ENCODE measurements at regions not wholly inside any gene's neighbourhood (a gene's known extent, or its start where the extent isn't known, plus 50 kb on each side); places are given as distances from the start of the nearest gene placed in this dataset.

- TF ChIP-seq EZH2phosphoT487 (IDR thresholded peaks at IDR 0.05; ENCODE audit: borderline replicate concordance, low read length) (no peak), CTCF (conservative IDR thresholded peaks at IDR 0.05; ENCODE audit: low read depth, low read length) (no peak)
Observed at GRCh38 chr13:107993239-107993949, 221.9 kb downstream of the LIG4 start.

All from PC-3 (cell line).